ENCODE measurements at regions not wholly inside any gene's neighbourhood (a gene's known extent, or its start where the extent isn't known, plus 50 kb on each side); places are given as distances from the start of the nearest gene placed in this dataset.
"Not testable (repeated sequence)": the region's sequence is repeated elsewhere in the genome, so short reads cannot be mapped to it uniquely, and the experiment has no call there.

DNA sequence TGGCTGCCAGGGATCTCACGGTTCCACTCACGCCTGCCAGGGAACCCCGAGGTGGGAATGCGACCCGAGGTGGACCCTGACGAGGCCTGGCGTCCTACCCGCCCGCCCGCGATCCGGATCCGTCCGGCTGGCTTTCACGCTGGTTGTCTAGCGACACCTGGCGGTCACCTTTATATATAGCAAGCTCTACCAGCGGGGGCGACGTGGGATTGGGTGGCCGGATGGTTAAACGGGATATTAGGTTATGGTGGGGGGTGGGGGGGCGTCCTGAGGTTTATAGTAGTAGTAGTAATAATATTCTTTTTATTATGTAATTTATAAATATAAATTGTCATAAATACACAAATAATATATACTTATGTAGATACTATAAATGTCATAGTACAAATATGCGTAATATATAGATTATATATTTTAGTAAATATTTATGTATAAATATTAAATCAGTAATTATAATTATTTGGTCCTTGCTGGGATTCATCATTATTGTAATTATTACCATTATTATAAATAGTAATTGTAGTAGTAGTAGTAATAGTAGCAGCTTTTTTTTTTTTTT, 136.9 kb downstream of the KCNJ12 start:
- WGBS, result 9% methylated on average over 11 of the region's 24 CpGs
- peak overlapping the region; percentile 14 for H3K4me3 ChIP-seq
- no peaks in the 10 kb centered on the region for H3K36me3 ChIP-seq
- no peaks in the 10 kb centered on the region for H3K27me3 ChIP-seq
- TF ChIP-seq EP300 (IDR thresholded peaks at IDR 0.05) (no peak), POLR2AphosphoS5 (IDR thresholded peaks at IDR 0.05) (no peak)
- TF ChIP-seq, protein P1, sequence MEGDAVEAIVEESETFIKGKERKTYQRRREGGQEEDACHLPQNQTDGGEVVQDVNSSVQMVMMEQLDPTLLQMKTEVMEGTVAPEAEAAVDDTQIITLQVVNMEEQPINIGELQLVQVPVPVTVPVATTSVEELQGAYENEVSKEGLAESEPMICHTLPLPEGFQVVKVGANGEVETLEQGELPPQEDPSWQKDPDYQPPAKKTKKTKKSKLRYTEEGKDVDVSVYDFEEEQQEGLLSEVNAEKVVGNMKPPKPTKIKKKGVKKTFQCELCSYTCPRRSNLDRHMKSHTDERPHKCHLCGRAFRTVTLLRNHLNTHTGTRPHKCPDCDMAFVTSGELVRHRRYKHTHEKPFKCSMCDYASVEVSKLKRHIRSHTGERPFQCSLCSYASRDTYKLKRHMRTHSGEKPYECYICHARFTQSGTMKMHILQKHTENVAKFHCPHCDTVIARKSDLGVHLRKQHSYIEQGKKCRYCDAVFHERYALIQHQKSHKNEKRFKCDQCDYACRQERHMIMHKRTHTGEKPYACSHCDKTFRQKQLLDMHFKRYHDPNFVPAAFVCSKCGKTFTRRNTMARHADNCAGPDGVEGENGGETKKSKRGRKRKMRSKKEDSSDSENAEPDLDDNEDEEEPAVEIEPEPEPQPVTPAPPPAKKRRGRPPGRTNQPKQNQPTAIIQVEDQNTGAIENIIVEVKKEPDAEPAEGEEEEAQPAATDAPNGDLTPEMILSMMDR (IDR thresholded peaks at IDR 0.05), result peak; percentile 68 to 69
- H3K27ac ChIP-seq, result no peak overlapping the region
- DNase-seq (ENCODE audit: low spot score in 2 of 2), result peak; percentile 85 to 90
- H3K4me1 ChIP-seq, result peaks cover 18% of the 10 kb centered on the region
- H3K9me3 ChIP-seq, result no peaks in the 10 kb centered on the region

DNA sequence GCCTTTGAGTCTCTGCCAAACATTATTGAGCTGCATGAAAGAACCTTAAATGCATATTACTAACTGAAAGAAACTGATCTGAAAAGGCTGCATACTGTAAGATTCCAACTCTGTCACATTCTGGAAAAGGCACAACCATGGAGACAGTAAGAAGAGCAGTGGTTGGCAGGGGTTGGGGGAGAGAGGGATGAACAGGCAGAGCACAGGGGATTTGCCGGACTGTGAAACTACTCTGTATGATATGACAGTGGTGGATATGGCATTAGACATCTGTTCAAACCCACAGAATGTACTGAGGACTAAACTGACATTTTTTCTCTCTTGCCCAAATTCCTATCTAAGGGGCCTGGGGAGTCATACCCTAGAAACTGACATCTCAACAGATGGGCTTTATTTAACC, 138.4 kb downstream of the KCNJ12 start:
- not testable (repeated sequence) for H3K27me3 ChIP-seq; H3K4me3 ChIP-seq; H3K36me3 ChIP-seq; H3K27ac ChIP-seq; DNase-seq (ENCODE audit: low spot score in 2 of 2); H3K9me3 ChIP-seq
- 100% methylated on average over 1 of the region's 1 CpG for WGBS
- peaks cover 18% of the 10 kb centered on the region for H3K4me1 ChIP-seq

DNA sequence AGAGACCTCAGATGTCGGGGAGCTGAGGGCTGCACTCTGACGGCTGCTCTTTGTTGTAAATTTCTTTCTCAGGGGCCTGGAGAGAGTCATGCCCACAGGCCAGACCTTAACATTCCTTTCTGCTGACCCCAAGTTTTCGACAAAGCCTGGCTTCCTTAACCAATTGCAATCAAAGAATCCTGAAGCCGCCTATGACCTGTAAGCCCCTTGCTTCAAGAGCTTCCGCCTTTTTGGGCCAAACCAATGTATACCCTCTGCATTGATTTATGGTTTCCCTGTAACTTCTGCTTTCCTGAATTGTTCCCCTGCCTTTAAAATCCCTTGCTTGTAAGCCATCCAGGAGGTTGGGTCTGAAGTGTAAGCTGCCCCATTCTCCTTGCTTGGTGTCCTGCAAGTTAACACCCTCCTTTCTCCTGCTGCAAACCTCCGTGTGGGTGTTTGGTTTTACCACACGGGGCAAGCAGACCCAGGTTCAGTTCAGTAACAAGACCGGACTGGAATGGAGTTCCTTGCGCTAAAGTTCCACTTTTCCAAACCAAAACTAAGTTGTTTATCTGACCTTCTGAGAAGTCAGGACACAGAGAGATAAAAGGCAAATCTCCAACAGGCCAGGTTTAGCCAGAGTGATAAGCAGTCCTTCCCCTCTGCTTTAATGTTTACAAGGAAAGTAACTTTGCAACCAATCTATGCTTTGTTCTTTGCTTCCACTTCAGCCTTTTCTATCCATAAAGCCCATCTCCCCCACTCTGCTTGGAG, 141.6 kb downstream of the KCNJ12 start:
- Histone ChIP-seq H3K36me3 (no peaks in the 10 kb centered on the region), H3K27ac (no peak overlapping the region), H3K4me3 (no peak overlapping the region), H3K27me3 (no peaks in the 10 kb centered on the region), H3K9me3 (no peaks in the 10 kb centered on the region), H3K4me1 (peaks cover 4% of the 10 kb centered on the region)
- peak in 1 of 2 donors; percentile 16 for DNase-seq (ENCODE audit: low spot score in 2 of 2)
- TF ChIP-seq, protein P1 (IDR thresholded peaks at IDR 0.05), result no peak
- TF ChIP-seq POLR2A (IDR thresholded peaks at IDR 0.05) (no peak), POLR2AphosphoS5 (IDR thresholded peaks at IDR 0.05) (no peak), EP300 (IDR thresholded peaks at IDR 0.05) (no peak)
- 69% methylated on average over 9 of the region's 9 CpGs for WGBS

DNA sequence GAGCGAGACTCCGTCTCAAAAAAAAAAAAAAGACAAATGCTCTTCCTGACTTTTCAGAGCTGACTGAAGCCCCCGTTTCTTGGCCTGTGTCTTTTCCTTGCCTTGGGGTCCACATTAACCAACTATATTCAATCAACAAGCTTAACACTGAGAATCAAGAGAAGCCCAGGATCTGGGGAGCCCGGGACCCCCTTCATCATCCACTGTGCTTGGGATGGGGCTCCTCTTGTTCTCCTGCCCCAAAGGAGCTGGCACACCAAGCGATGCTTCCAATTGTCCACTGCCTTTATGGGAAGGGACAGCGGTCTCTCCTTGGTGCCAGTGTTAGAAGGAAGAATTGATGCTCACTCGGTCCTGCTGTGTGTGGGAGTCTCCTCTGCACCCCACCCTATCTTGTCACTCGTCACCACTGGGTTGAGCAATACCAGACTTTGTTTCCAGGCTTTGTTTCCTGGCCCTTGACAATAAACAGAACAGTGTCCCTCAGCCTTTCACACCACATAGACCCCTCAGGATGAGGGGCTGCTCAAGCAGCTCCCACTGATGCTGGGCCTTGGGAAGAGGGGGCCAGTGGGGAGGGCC, 146.7 kb downstream of the KCNJ12 start:
- Histone ChIP-seq H3K4me1 (peaks cover 11% of the 10 kb centered on the region), H3K36me3 (no peaks in the 10 kb centered on the region), H3K9me3 (no peaks in the 10 kb centered on the region), H3K4me3 (no peak overlapping the region), H3K27ac (no peak overlapping the region), H3K27me3 (peaks cover 4% of the 10 kb centered on the region)
- TF ChIP-seq EP300 (IDR thresholded peaks at IDR 0.05) (no peak), POLR2A (IDR thresholded peaks at IDR 0.05) (no peak), POLR2AphosphoS5 (IDR thresholded peaks at IDR 0.05) (no peak)
- TF ChIP-seq, protein P1 (IDR thresholded peaks at IDR 0.05), result no peak
- 86% methylated on average over 8 of the region's 8 CpGs for WGBS
- no peak for DNase-seq (ENCODE audit: low spot score in 2 of 2)

DNA sequence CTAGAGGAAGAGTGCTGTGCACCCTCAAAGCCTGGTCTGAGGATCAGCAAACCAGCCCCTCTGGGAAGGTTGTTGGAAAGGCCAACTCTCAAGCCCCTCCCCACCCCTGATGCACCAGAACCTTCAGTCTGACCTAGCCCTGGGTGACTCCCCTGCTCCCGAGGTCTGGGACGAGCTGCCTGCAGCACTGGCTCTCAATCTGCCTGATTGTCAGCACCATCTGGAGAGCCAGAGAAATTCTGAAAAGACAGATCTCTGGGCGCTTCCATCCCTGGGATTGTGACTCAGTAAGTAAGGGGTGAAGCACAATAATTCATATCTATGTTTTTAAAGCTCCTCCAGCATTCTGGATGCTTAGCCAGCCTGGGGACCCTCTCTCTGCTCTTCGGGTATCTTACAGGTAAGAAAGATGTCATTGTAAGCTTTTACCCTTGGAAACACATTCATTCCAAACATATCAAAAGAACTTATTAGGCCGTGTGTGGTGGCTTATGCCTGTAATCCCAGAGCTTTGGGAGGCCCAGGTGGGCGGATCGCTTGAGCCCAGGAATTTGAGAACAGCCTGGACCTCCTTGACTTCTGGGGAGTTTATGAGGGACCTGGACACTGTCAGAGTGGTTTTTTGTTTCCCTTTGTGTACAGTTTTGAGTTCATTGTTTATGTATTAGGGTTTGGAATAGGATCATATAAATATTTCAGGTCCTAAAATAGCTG, 147.5 kb downstream of the KCNJ12 start:
- DNase-seq (ENCODE audit: low spot score in 2 of 2), result no peak
- peaks cover 11% of the 10 kb centered on the region for H3K4me1 ChIP-seq
- H3K27me3 ChIP-seq, result peaks cover 4% of the 10 kb centered on the region
- 64% methylated on average over 7 of the region's 7 CpGs for WGBS
- TF ChIP-seq, protein P1 (IDR thresholded peaks at IDR 0.05), result no peak
- TF ChIP-seq EP300 (IDR thresholded peaks at IDR 0.05) (no peak), POLR2A (IDR thresholded peaks at IDR 0.05) (no peak), POLR2AphosphoS5 (IDR thresholded peaks at IDR 0.05) (no peak)
- no peaks in the 10 kb centered on the region for H3K9me3 ChIP-seq
- H3K4me3 ChIP-seq, result no peak overlapping the region
- H3K36me3 ChIP-seq, result no peaks in the 10 kb centered on the region
- H3K27ac ChIP-seq, result no peak overlapping the region
